Naive thymus-derived CD4-positive, alpha-beta T cell (primary cell): ENCODE measurements at regions not wholly inside any gene's neighbourhood (a gene's known extent, or its start where the extent isn't known, plus 50 kb on each side); places are given as distances from the start of the nearest gene placed in this dataset.
"Not testable (repeated sequence)": the region's sequence is repeated elsewhere in the genome, so short reads cannot be mapped to it uniquely, and the experiment has no call there.

Experiments used
- ATAC-seq: fragments of 150-1000 bp; cut with Tn5 transposase; 2 replicates; pipeline ENCODE4 v1.10.0; 2021; ENCODE audit warnings: mild to moderate bottlenecking, moderate library complexity
- CTCF ChIA-PET: fragments of 350-600 bp; sonication (Branson Sonifier 250); formaldehyde crosslinking; loops from one replicate; lab custom pipeline; 2021; ENCODE audit warnings: antibody characterized with exemption; lab: Charles Lee
- POLR2A ChIA-PET: fragments of 350-600 bp; sonication (Branson Sonifier 250); formaldehyde crosslinking; loops from one replicate; lab custom pipeline; 2021; ENCODE audit warnings: antibody characterized with exemption, inconsistent platforms; lab: Charles Lee
- DNase-seq, 9 donors: peaks; one replicate each; pipeline versions ENCODE4 v3.0.0 to v3.0.0-alpha.2; 2020 to 2022; ENCODE audit warnings: mixed read lengths in 1 of 9
- H3K27ac ChIP-seq: one replicate; pipeline ENCODE4 v1.7.0; 2013; ENCODE audit warnings: mild to moderate bottlenecking, low read depth, low read length, moderate library complexity
- H3K27me3 ChIP-seq, 2 donors: one replicate each; pipeline ENCODE4 v1.7.0; 2013; ENCODE audit warnings: low read length in 2 of 2, mild to moderate bottlenecking in 2 of 2, moderate library complexity in 2 of 2; ENCODE audit not compliant: control insufficient read depth in 2 of 2, insufficient read depth in 2 of 2
- H3K36me3 ChIP-seq, 3 experiments: 1 replicate in 2 of 3; 2 replicates in 1 of 3; pipeline ENCODE4 v1.7.0; 2013; ENCODE audit warnings: low read length in 3 of 3, mild to moderate bottlenecking in 3 of 3, moderate library complexity in 1 of 3; ENCODE audit not compliant: insufficient read depth in 3 of 3, control insufficient read depth in 2 of 3
- H3K4me1 ChIP-seq, 2 donors: one replicate each; pipeline ENCODE4 v1.7.0; 2013; ENCODE audit warnings: low read length in 2 of 2, mild to moderate bottlenecking in 2 of 2, moderate library complexity in 1 of 2; ENCODE audit not compliant: control insufficient read depth in 2 of 2, insufficient read depth in 2 of 2
- H3K4me3 ChIP-seq: 2 replicates; pipeline ENCODE4 v1.7.0; 2013; ENCODE audit warnings: mild to moderate bottlenecking, low read length
- H3K9me3 ChIP-seq, 3 experiments: 1 replicate in 2 of 3; 2 replicates in 1 of 3; pipeline ENCODE4 v1.7.0; 2013; ENCODE audit warnings: low read length in 3 of 3; ENCODE audit not compliant: control insufficient read depth in 2 of 3
- H3K27ac Mint-ChIP-seq, 9 donors: one replicate each; pipeline ENCODE4 v1.8.0; 2020 to 2022; ENCODE audit warnings: mixed read lengths in 9 of 9, mild to moderate bottlenecking in 8 of 9, moderate library complexity in 5 of 9, inconsistent platforms in 2 of 9
- H3K27me3 Mint-ChIP-seq, 5 donors: one replicate each; pipeline ENCODE4 v1.8.0; 2021 to 2022; ENCODE audit warnings: mixed read lengths in 5 of 5, mild to moderate bottlenecking in 1 of 5
- H3K36me3 Mint-ChIP-seq, 5 donors: one replicate each; pipeline ENCODE4 v1.8.0; 2020 to 2022; ENCODE audit warnings: mixed read lengths in 5 of 5, mild to moderate bottlenecking in 3 of 5, inconsistent platforms in 1 of 5
- H3K4me1 Mint-ChIP-seq, 7 donors: one replicate each; pipeline ENCODE4 v1.8.0; 2020 to 2022; ENCODE audit warnings: mixed read lengths in 7 of 7, mild to moderate bottlenecking in 3 of 7, inconsistent platforms in 1 of 7
- H3K4me3 Mint-ChIP-seq, 10 donors: one replicate each; pipeline ENCODE4 v1.8.0; 2020 to 2022; ENCODE audit warnings: mild to moderate bottlenecking in 10 of 10, mixed read lengths in 10 of 10, moderate library complexity in 6 of 10, inconsistent platforms in 2 of 10
- H3K9me3 Mint-ChIP-seq, 11 donors: one replicate each; pipeline ENCODE4 v1.8.0; 2020 to 2022; ENCODE audit warnings: mixed read lengths in 11 of 11, mild to moderate bottlenecking in 4 of 11, inconsistent platforms in 1 of 11, moderate library complexity in 1 of 11
- intact Hi-C, 2 donors: fragments of 100-400 bp; cut with micrococcal nuclease; formaldehyde crosslinking; loops; one replicate each; pipeline ENCODE4 v1.15.1; 2023

DNA sequence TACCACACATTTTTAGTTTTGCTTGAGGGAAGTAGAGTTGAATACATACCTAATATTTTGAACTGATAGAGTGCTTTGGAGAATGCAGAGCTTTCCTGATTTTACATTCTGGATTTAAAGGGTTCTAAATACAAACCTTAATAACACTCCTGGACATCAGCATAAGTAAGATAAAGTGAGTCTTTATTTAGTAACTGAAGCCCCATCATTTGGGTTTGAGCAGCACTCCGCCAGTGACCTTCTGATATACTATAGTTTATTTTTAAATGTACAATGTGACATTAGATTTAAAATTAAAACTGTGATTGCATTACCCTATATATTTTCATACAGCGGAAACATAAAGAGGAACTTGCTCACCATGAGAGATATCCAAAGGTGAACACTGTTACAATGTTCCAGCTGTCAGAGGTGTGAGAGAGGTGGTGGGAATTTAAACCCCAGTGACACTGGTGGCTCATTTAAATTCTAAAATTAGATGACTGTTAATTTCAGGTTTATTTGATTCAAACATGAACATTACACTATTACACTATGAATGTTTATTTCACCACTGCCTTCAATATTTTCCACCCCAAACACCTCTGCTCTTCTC is 203.0 kb upstream of the PCSK5 start:
- H3K27ac Mint-ChIP-seq = no peak overlapping the region
- H3K36me3 Mint-ChIP-seq = no peaks in the 10 kb centered on the region
- ChIA-PET CTCF (no interaction called here), POLR2A (no interaction called here)
- H3K9me3 ChIP-seq = no peaks in the 10 kb centered on the region
- H3K27me3 Mint-ChIP-seq = peaks cover 0 to 15% (median 4%) of the 10 kb centered on the region in 5 donors
- ATAC-seq (no peak), DNase-seq (no peak)
- H3K4me3 Mint-ChIP-seq = no peak overlapping the region
- intact Hi-C loops = no loop called here
- peaks cover 0 to 3% (median 0%) of the 10 kb centered on the region in 7 donors for H3K4me1 Mint-ChIP-seq
- H3K36me3 ChIP-seq = no peaks in the 10 kb centered on the region
- no peak overlapping the region for H3K27ac ChIP-seq
- H3K4me1 ChIP-seq = no peaks in the 10 kb centered on the region
- H3K9me3 Mint-ChIP-seq = peaks cover 0 to 10% (median 3%) of the 10 kb centered on the region in 11 donors
- no peak overlapping the region for H3K4me3 ChIP-seq
- H3K27me3 ChIP-seq = no peaks in the 10 kb centered on the region

GRCh38 chr9:75690551-75690950 is 199.9 kb upstream of the PCSK5 start:
- H3K27ac ChIP-seq, DNase-seq, H3K36me3 Mint-ChIP-seq, H3K27me3 ChIP-seq, ATAC-seq, H3K36me3 ChIP-seq, H3K9me3 Mint-ChIP-seq, H3K27ac Mint-ChIP-seq, H3K4me1 Mint-ChIP-seq, intact Hi-C loops, POLR2A ChIA-PET, H3K4me3 ChIP-seq, CTCF ChIA-PET, H3K9me3 ChIP-seq, H3K4me3 Mint-ChIP-seq, H3K4me1 ChIP-seq: not testable (repeated sequence)
- peaks cover 0 to 12% (median 4%) of the 10 kb centered on the region in 5 donors for H3K27me3 Mint-ChIP-seq

DNA sequence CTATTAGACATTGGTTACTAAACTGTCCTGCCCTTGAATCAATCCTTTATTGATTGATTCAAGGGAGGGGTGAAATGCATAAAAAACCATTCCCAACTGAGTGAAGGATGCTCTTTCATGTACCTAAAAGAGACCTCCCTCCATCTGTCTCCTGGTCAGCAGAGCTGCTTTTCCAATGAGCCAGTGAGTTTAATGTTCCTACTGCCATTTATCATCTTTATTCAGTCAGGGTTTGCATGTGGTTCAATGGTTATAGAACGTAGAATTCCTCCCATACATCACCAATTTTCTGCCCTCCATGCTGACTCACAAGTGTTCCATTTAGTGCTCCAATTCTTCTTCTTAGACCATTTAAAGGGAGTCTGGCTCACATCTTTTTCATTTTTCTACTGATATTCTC is 199.1 kb upstream of the PCSK5 start:
- ChIA-PET CTCF (no interaction called here), POLR2A (no interaction called here)
- intact Hi-C loops = no loop called here
- Histone ChIP-seq H3K36me3 (no peaks in the 10 kb centered on the region), H3K27me3 (no peaks in the 10 kb centered on the region), H3K9me3 (no peaks in the 10 kb centered on the region), H3K4me1 (no peaks in the 10 kb centered on the region), H3K27ac (no peak overlapping the region), H3K4me3 (no peak overlapping the region)
- H3K4me1 Mint-ChIP-seq = peaks cover 0 to 4% (median 0%) of the 10 kb centered on the region in 7 donors
- H3K4me3 Mint-ChIP-seq = no peak overlapping the region
- DNase-seq (no peak), ATAC-seq (no peak)
- H3K9me3 Mint-ChIP-seq = peaks cover 0 to 5% (median 0%) of the 10 kb centered on the region in 11 donors
- H3K27ac Mint-ChIP-seq = no peak overlapping the region
- H3K27me3 Mint-ChIP-seq = peaks cover 0 to 6% (median 4%) of the 10 kb centered on the region in 5 donors
- no peaks in the 10 kb centered on the region for H3K36me3 Mint-ChIP-seq

DNA sequence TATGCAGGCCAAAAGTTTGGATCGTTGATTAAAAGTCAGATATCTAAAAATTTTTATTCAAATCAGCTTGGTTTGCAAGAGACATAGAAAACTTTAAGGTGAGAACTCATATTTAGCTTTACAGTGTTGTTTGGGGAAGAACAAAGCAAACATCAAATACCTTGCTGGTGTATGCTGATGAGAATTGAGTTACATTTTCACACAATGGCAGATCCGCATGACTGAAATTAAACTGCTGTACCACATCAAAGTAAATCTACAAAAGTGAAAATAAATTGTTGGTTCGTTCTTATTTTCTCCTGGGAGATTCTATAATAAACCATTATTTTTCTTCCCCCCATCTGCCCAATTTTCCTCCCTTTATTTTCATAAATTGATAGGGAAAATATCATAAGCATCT is 198.2 kb upstream of the PCSK5 start:
- Histone ChIP-seq H3K36me3 (no peaks in the 10 kb centered on the region), H3K4me3 (no peak overlapping the region), H3K9me3 (no peaks in the 10 kb centered on the region), H3K4me1 (no peaks in the 10 kb centered on the region), H3K27ac (no peak overlapping the region), H3K27me3 (no peaks in the 10 kb centered on the region)
- intact Hi-C loops = no loop called here
- Mint-ChIP-seq H3K36me3 (no peaks in the 10 kb centered on the region), H3K4me3 (no peak overlapping the region), H3K27me3 (peaks cover 0 to 13% (median 4%) of the 10 kb centered on the region in 5 donors), H3K27ac (no peak overlapping the region), H3K4me1 (peaks cover 0 to 4% (median 0%) of the 10 kb centered on the region in 7 donors), H3K9me3 (peaks cover 0 to 5% (median 0%) of the 10 kb centered on the region in 11 donors)
- ChIA-PET POLR2A (no interaction called here), CTCF (no interaction called here)
- DNase-seq = no peak
- ATAC-seq = no peak

- Histone ChIP-seq H3K4me1 (no peaks in the 10 kb centered on the region), H3K27me3 (no peaks in the 10 kb centered on the region), H3K4me3 (no peak overlapping the region), H3K9me3 (no peaks in the 10 kb centered on the region), H3K27ac (no peak overlapping the region), H3K36me3 (no peaks in the 10 kb centered on the region)
- Mint-ChIP-seq H3K27me3 (peaks cover 0 to 15% (median under 1%) of the 10 kb centered on the region in 5 donors), H3K9me3 (peaks cover 0 to 2% (median 0%) of the 10 kb centered on the region in 11 donors), H3K4me3 (no peak overlapping the region), H3K27ac (no peak overlapping the region), H3K36me3 (no peaks in the 10 kb centered on the region), H3K4me1 (peaks cover 0 to 4% (median 0%) of the 10 kb centered on the region in 7 donors)
- CTCF ChIA-PET = interaction anchor here (0.6 kb wide), 1 partner anchor 654 kb away, joined by 5 read pairs; no protein-coding TSS in a partner anchor
- ATAC-seq = no peak
- POLR2A ChIA-PET = no interaction called here
- intact Hi-C loops = no loop called here
- DNase-seq = no peak
Measured at GRCh38 chr9:75695921-75696320, 194.6 kb upstream of the PCSK5 start.

- H3K27me3 Mint-ChIP-seq = peaks cover 0 to 9% (median 0%) of the 10 kb centered on the region in 5 donors
- no peak for ATAC-seq
Measured at GRCh38 chr9:75699017-75699416, 191.5 kb upstream of the PCSK5 start.

DNA sequence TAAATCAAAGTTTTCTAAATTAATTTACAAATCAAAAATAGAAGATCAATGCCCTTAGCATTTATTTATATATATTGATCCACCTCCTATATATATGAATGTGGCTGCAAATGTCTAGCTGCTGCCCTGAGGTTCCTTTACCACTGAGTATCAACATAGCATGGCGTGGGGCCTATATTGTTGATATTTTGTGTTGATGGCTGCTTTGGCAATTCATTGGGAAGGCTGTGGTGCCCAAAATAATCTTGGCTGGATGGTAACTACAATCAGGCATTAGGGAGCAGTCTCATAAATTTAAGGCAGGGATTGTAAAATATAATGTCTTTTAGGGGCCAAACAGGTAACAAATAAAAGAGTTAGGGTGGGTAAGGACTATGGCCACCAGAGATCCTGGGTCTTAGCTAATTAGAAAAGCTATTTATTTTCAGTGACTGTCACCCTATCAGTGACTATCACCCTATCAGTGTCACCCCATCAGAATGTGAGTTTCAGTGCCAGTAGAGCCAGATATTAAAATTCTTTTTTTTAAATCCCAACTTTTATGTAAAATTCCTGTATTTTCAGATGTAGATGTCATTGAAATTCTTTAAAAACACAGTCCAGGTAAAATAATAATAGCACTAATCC is 190.7 kb upstream of the PCSK5 start:
- H3K27me3 ChIP-seq = no peaks in the 10 kb centered on the region
- no peak for DNase-seq
- no peaks in the 10 kb centered on the region for H3K4me1 ChIP-seq
- no peaks in the 10 kb centered on the region for H3K9me3 ChIP-seq
- CTCF ChIA-PET = no interaction called here
- H3K27me3 Mint-ChIP-seq = peaks cover 0 to 9% (median 0%) of the 10 kb centered on the region in 5 donors
- no peaks in the 10 kb centered on the region for H3K36me3 Mint-ChIP-seq
- no peaks in the 10 kb centered on the region for H3K36me3 ChIP-seq
- no peak overlapping the region for H3K27ac Mint-ChIP-seq
- intact Hi-C loops = no loop called here
- no peaks in the 10 kb centered on the region for H3K4me1 Mint-ChIP-seq
- H3K9me3 Mint-ChIP-seq = peaks cover 0 to 8% (median 2%) of the 10 kb centered on the region in 11 donors
- POLR2A ChIA-PET = no interaction called here
- ATAC-seq = no peak
- no peak overlapping the region for H3K4me3 Mint-ChIP-seq
- H3K27ac ChIP-seq = no peak overlapping the region
- no peak overlapping the region for H3K4me3 ChIP-seq

More at GRCh38 chr9:75699017-75699416, 191.5 kb upstream of the PCSK5 start:
- no peaks in the 10 kb centered on the region for H3K36me3 ChIP-seq
- H3K4me3 Mint-ChIP-seq = no peak overlapping the region
- no peaks in the 10 kb centered on the region for H3K27me3 ChIP-seq
- no peaks in the 10 kb centered on the region for H3K36me3 Mint-ChIP-seq
- no peak for DNase-seq
- ChIA-PET CTCF (no interaction called here), POLR2A (no interaction called here)
- intact Hi-C loops = no loop called here
- no peak overlapping the region for H3K27ac ChIP-seq
- no peak overlapping the region for H3K27ac Mint-ChIP-seq
- peaks cover 0 to 6% (median 2%) of the 10 kb centered on the region in 11 donors for H3K9me3 Mint-ChIP-seq
- H3K4me1 Mint-ChIP-seq = no peaks in the 10 kb centered on the region
- H3K9me3 ChIP-seq = no peaks in the 10 kb centered on the region
- H3K4me1 ChIP-seq = no peaks in the 10 kb centered on the region
- no peak overlapping the region for H3K4me3 ChIP-seq
